Right lobe of liver (tissue), 4 donors: ENCODE measurements at regions not wholly inside any gene's neighbourhood (a gene's known extent, or its start where the extent isn't known, plus 50 kb on each side); places are given as distances from the start of the nearest gene placed in this dataset.

Experiments
- POLR2A ChIP-seq: fragments of 450-650 bp; IDR thresholded peaks from one replicate; pipeline ENCODE4 v1.6.1; 2017; ENCODE audit warnings: antibody characterized with exemption, mild to moderate bottlenecking
- TF ChIP-seq, protein P1 (sequence below), 4 donors: fragments of 200-600 bp in 3 of 4; fragments of 450-650 bp in 1 of 4; IDR thresholded peaks; one replicate each; pipeline versions ENCODE4 v1.5.1 to v1.8.0; 2016 to 2022; ENCODE audit warnings: antibody characterized with exemption in 4 of 4, mild to moderate bottlenecking in 2 of 4
- donor health status: DM: no; HTN: no; CAD: no.
- donor health status: DM: no; HTN: no; CAD: no.
- donor health status: DM: no; HTN: yes; CAD: no.

DNA sequence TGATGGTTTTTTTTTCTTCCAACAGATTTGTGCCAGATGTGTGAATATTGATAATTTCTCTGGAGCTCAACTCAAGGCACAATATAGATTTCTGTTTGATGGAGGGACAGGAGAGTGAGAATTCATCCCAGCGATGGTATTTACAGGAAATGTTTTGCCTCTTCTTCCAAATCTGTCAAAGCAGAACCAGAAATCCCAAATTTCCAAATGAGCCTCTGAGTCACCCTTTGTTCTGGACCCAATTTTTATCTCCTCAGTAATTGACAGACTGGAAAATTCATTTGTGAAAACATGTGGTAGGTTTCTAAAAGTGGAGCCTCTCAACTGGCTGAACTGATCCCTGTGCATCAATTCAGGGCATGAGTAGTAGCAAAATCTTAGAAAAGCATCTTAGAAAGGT is 223.2 kb upstream of the TSHZ2 start:
- TF ChIP-seq POLR2A = no peak
- TF ChIP-seq, protein P1, sequence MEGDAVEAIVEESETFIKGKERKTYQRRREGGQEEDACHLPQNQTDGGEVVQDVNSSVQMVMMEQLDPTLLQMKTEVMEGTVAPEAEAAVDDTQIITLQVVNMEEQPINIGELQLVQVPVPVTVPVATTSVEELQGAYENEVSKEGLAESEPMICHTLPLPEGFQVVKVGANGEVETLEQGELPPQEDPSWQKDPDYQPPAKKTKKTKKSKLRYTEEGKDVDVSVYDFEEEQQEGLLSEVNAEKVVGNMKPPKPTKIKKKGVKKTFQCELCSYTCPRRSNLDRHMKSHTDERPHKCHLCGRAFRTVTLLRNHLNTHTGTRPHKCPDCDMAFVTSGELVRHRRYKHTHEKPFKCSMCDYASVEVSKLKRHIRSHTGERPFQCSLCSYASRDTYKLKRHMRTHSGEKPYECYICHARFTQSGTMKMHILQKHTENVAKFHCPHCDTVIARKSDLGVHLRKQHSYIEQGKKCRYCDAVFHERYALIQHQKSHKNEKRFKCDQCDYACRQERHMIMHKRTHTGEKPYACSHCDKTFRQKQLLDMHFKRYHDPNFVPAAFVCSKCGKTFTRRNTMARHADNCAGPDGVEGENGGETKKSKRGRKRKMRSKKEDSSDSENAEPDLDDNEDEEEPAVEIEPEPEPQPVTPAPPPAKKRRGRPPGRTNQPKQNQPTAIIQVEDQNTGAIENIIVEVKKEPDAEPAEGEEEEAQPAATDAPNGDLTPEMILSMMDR (IDR thresholded peaks at IDR 0.05) = no peak
